ENCODE measurements at regions not wholly inside any gene's neighbourhood (a gene's known extent, or its start where the extent isn't known, plus 50 kb on each side); places are given as distances from the start of the nearest gene placed in this dataset.

- no peak overlapping the region for H3K4me3 ChIP-seq
- CTCF ChIA-PET, result no interaction called here
- WGBS (ENCODE audit: missing lambda C conversion rate), result 9% methylated on average over 3 of the region's 3 CpGs
- no peak for DNase-seq (ENCODE audit: low read depth in 1 of 2, low spot score in 1 of 2)
- H3K9me3 ChIP-seq, result no peaks in the 10 kb centered on the region
- ATAC-seq, result no peak
- FAIRE-seq, result no peak
- no peak overlapping the region for H3K27ac ChIP-seq
- no peak overlapping the region for H3K4me2 ChIP-seq
- TF ChIP-seq, protein P1, sequence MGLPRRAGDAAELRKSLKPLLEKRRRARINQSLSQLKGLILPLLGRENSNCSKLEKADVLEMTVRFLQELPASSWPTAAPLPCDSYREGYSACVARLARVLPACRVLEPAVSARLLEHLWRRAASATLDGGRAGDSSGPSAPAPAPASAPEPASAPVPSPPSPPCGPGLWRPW (IDR thresholded peaks at IDR 0.05), result no peak
- no peak for TF ChIP-seq MAZ (IDR thresholded peaks at IDR 0.05; ENCODE audit: borderline replicate concordance, low read depth, low read length)
- no peak for TF ChIP-seq ZFP36 (IDR thresholded peaks at IDR 0.05; ENCODE audit: borderline replicate concordance, partially characterized antibody)
- TF ChIP-seq HOXB13 (CRISPR knock-in tag; IDR thresholded peaks at IDR 0.05; ENCODE audit: low read depth), result no peak
- no peak for TF ChIP-seq FOXS1 (CRISPR knock-in tag; IDR thresholded peaks at IDR 0.05)
- POLR2A ChIA-PET, result no interaction called here
- no peaks in the 10 kb centered on the region for H3K4me1 ChIP-seq
These were observed 699.6 kb downstream of the EPHA7 start for GRCh38 chr6:92719773-92720172.

DNA sequence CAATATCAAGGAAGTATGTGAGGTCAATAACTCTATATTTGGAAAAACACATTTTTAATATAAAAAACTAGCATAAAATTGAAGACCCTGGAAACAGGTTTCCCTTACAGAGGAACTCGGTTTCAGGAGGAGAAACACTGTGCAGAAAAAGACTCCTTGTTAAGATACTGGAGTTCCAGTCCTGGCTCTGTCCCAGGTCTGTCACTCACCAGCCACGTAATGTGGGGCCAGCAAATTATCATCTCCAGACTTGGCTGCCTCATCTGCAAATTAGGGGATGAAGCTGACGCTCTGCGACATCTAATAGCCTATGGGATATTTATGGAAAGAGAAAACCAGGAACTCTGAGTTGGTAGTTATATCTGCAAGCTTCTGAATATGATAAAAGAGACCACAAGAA, 702.7 kb downstream of the EPHA7 start:
- H3K4me1 ChIP-seq, result no peaks in the 10 kb centered on the region
- WGBS (ENCODE audit: missing lambda C conversion rate), result 3% methylated on average over 4 of the region's 4 CpGs
- ATAC-seq (no peak), FAIRE-seq (no peak), DNase-seq (ENCODE audit: low read depth in 1 of 2, low spot score in 1 of 2) (no peak)
- no peaks in the 10 kb centered on the region for H3K9me3 ChIP-seq
- CTCF ChIA-PET, result no interaction called here
- POLR2A ChIA-PET, result no interaction called here
- H3K4me2 ChIP-seq, result no peak overlapping the region
- H3K4me3 ChIP-seq, result no peak overlapping the region
- no peak overlapping the region for H3K27ac ChIP-seq
- TF ChIP-seq SMC3 (IDR thresholded peaks at IDR 0.05), result no peak
- no peak for TF ChIP-seq HOXA7 (CRISPR knock-in tag; IDR thresholded peaks at IDR 0.05)
- no peak for TF ChIP-seq MAZ (IDR thresholded peaks at IDR 0.05; ENCODE audit: borderline replicate concordance, low read depth, low read length)
- TF ChIP-seq BHLHE40 (IDR thresholded peaks at IDR 0.05; ENCODE audit: low read depth, low read length), result no peak
- no peak for TF ChIP-seq GATA3 (IDR thresholded peaks at IDR 0.05; ENCODE audit: borderline replicate concordance)
- no peak for TF ChIP-seq CBX8 (IDR thresholded peaks at IDR 0.05)
- no peak for TF ChIP-seq RCOR1 (IDR thresholded peaks at IDR 0.05; ENCODE audit: low read depth, low read length)
- no peak for TF ChIP-seq EP300 (IDR thresholded peaks at IDR 0.05)
- TF ChIP-seq FOXS1 (CRISPR knock-in tag; IDR thresholded peaks at IDR 0.05), result no peak
- no peak for TF ChIP-seq NPAS2 (CRISPR knock-in tag; IDR thresholded peaks at IDR 0.05; ENCODE audit: borderline replicate concordance)
- no peak for TF ChIP-seq HDAC2 (IDR thresholded peaks at IDR 0.05)

GRCh38 chr6:92715991-92716390, 703.4 kb downstream of the EPHA7 start:
- CTCF ChIA-PET, result no interaction called here
- FAIRE-seq (no peak), ATAC-seq (no peak), DNase-seq (ENCODE audit: low read depth in 1 of 2, low spot score in 1 of 2) (no peak)
- Histone ChIP-seq H3K4me1 (no peaks in the 10 kb centered on the region), H3K4me2 (no peak overlapping the region), H3K4me3 (no peak overlapping the region), H3K27ac (no peak overlapping the region), H3K9me3 (no peaks in the 10 kb centered on the region)
- POLR2A ChIA-PET, result no interaction called here
- TF ChIP-seq ZSCAN20 (CRISPR knock-in tag; IDR thresholded peaks at IDR 0.05) (no peak), RARB (CRISPR knock-in tag; IDR thresholded peaks at IDR 0.05) (no peak), JUN (IDR thresholded peaks at IDR 0.05) (no peak), RNF2 (IDR thresholded peaks at IDR 0.05; ENCODE audit: borderline replicate concordance, low read depth) (no peak), POLR2A (IDR thresholded peaks at IDR 0.05; ENCODE audit: low read length) (no peak)
- TF ChIP-seq, protein P2, sequence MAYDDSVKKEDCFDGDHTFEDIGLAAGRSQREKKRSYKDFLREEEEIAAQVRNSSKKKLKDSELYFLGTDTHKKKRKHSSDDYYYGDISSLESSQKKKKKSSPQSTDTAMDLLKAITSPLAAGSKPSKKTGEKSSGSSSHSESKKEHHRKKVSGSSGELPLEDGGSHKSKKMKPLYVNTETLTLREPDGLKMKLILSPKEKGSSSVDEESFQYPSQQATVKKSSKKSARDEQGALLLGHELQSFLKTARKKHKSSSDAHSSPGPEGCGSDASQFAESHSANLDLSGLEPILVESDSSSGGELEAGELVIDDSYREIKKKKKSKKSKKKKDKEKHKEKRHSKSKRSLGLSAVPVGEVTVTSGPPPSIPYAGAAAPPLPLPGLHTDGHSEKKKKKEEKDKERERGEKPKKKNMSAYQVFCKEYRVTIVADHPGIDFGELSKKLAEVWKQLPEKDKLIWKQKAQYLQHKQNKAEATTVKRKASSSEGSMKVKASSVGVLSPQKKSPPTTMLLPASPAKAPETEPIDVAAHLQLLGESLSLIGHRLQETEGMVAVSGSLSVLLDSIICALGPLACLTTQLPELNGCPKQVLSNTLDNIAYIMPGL (CRISPR knock-in tag; IDR thresholded peaks at IDR 0.05; ENCODE audit: borderline replicate concordance), result no peak

DNA sequence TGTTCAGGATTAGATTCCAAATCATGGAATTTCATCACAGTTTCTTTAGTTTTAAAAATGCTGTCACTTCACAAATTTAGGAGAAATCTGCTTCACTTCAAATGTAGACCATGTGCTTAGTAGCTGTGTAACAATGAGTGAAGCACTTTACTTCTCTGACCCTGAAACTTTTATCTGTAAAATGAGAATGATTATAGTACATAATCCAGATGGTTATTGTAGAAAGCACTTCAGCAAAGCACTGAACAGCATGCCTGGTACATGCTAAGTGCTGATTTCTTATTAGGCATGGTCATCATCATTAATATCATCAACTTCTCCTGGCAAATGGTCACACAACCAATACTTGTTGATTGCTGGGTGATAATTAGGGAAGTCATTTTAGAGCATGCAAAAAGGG, 705.0 kb downstream of the EPHA7 start:
- ATAC-seq (no peak), DNase-seq (ENCODE audit: low read depth in 1 of 2, low spot score in 1 of 2) (no peak), FAIRE-seq (no peak)
- no peaks in the 10 kb centered on the region for H3K4me1 ChIP-seq
- H3K27ac ChIP-seq, result no peak overlapping the region
- H3K4me2 ChIP-seq, result no peak overlapping the region
- POLR2A ChIA-PET, result no interaction called here
- CTCF ChIA-PET, result no interaction called here
- H3K4me3 ChIP-seq, result no peak overlapping the region
- H3K9me3 ChIP-seq, result no peaks in the 10 kb centered on the region
- TF ChIP-seq HOXB5 (CRISPR knock-in tag; IDR thresholded peaks at IDR 0.05) (no peak), TFCP2L1 (CRISPR knock-in tag; IDR thresholded peaks at IDR 0.05) (no peak), CHD4 (IDR thresholded peaks at IDR 0.05; ENCODE audit: borderline replicate concordance) (no peak), NPAS2 (CRISPR knock-in tag; IDR thresholded peaks at IDR 0.05; ENCODE audit: borderline replicate concordance) (no peak), KDM1A (IDR thresholded peaks at IDR 0.05; ENCODE audit: low read depth) (no peak), RNF2 (IDR thresholded peaks at IDR 0.05; ENCODE audit: borderline replicate concordance, low read depth) (no peak), CHD2 (IDR thresholded peaks at IDR 0.05; ENCODE audit: low read length, partially characterized antibody) (no peak), NFE2L2 (conservative IDR thresholded peaks at IDR 0.05; ENCODE audit: low read length) (no peak), SMC3 (IDR thresholded peaks at IDR 0.05) (no peak), CBX8 (IDR thresholded peaks at IDR 0.05) (no peak), RAD21 (conservative IDR thresholded peaks at IDR 0.05 in 1 of 2, IDR thresholded peaks at IDR 0.05 in 1 of 2) (no peak)
- TF ChIP-seq, protein P3, sequence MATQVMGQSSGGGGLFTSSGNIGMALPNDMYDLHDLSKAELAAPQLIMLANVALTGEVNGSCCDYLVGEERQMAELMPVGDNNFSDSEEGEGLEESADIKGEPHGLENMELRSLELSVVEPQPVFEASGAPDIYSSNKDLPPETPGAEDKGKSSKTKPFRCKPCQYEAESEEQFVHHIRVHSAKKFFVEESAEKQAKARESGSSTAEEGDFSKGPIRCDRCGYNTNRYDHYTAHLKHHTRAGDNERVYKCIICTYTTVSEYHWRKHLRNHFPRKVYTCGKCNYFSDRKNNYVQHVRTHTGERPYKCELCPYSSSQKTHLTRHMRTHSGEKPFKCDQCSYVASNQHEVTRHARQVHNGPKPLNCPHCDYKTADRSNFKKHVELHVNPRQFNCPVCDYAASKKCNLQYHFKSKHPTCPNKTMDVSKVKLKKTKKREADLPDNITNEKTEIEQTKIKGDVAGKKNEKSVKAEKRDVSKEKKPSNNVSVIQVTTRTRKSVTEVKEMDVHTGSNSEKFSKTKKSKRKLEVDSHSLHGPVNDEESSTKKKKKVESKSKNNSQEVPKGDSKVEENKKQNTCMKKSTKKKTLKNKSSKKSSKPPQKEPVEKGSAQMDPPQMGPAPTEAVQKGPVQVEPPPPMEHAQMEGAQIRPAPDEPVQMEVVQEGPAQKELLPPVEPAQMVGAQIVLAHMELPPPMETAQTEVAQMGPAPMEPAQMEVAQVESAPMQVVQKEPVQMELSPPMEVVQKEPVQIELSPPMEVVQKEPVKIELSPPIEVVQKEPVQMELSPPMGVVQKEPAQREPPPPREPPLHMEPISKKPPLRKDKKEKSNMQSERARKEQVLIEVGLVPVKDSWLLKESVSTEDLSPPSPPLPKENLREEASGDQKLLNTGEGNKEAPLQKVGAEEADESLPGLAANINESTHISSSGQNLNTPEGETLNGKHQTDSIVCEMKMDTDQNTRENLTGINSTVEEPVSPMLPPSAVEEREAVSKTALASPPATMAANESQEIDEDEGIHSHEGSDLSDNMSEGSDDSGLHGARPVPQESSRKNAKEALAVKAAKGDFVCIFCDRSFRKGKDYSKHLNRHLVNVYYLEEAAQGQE (IDR thresholded peaks at IDR 0.05), result no peak
- TF ChIP-seq, protein P1 (IDR thresholded peaks at IDR 0.05), result no peak
